SK-N-SH (cell line): ENCODE measurements at regions not wholly inside any gene's neighbourhood (a gene's known extent, or its start where the extent isn't known, plus 50 kb on each side); places are given as distances from the start of the nearest gene placed in this dataset.

Experiments used
- CTCF ChIA-PET: fragments of 300-600, 350-600 bp; formaldehyde crosslinking; extraction: SDS; loops from one replicate; lab custom pipeline; 2021; lab: Yijun Ruan, JAX
- POLR2A ChIA-PET: fragments of 350-600 bp; sonication (Branson Sonifier 250); formaldehyde crosslinking; extraction: SDS; loops from one replicate; lab custom pipeline; 2020; ENCODE audit warnings: antibody characterized with exemption, inconsistent platforms; lab: Yijun Ruan, JAX
- DNase-seq: peaks from one replicate; pipeline ENCODE4 v3.0.0; 2012
- H2AFZ ChIP-seq: fragments of 200-600 bp; sonication (generic); 2 replicates; pipeline ENCODE4 v1.8.1; 2016; ENCODE audit warnings: antibody characterized with exemption, mild to moderate bottlenecking, low read depth
- H3F3A ChIP-seq: fragments of 200-600 bp; sonication (generic); replicated peaks from 2 replicates; pipeline ENCODE3; 2016; ENCODE audit warnings: antibody characterized with exemption, mild to moderate bottlenecking; ENCODE audit not compliant: insufficient read depth
- H3K27ac ChIP-seq, 2 experiments: fragments of 200-500 bp in 1 of 2; fragments of 200-600 bp in 1 of 2; sonication (Bioruptor generic) in 1 of 2; sonication (generic), shearing (Covaris generic) in 1 of 2; 2 replicates each; pipeline versions ENCODE4 v1.5.1 to v1.6.1; 2014 to 2016; ENCODE audit warnings: low read depth in 2 of 2, inconsistent platforms in 1 of 2, low read length in 1 of 2, mild to moderate bottlenecking in 1 of 2, mixed read lengths in 1 of 2
- H3K27me3 ChIP-seq: fragments of 200-600 bp; sonication (generic), shearing (Covaris generic); 2 replicates; pipeline ENCODE4 v1.6.1; 2016; ENCODE audit warnings: mixed run types; ENCODE audit not compliant: insufficient read depth
- H3K36me3 ChIP-seq, 2 experiments: fragments of 200-500 bp in 1 of 2; fragments of 200-600 bp in 1 of 2; sonication (Bioruptor generic) in 1 of 2; sonication (generic) in 1 of 2; replicated peaks in 1 of 2; 2 replicates each; pipeline versions ENCODE3 to v1.5.1; 2014 to 2016; ENCODE audit warnings: low read length in 1 of 2, mild to moderate bottlenecking in 1 of 2; ENCODE audit not compliant: insufficient read depth in 2 of 2, control insufficient read depth in 1 of 2
- H3K4me1 ChIP-seq, 2 experiments: fragments of 200-500 bp in 1 of 2; fragments of 200-600 bp in 1 of 2; sonication (Bioruptor generic) in 1 of 2; sonication (generic), shearing (Covaris generic) in 1 of 2; 2 replicates each; pipeline versions ENCODE4 v1.5.1 to v1.6.1; 2014 to 2016; ENCODE audit warnings: low read depth in 1 of 2, low read length in 1 of 2, mixed run types in 1 of 2; ENCODE audit not compliant: insufficient read depth in 2 of 2, control insufficient read depth in 1 of 2
- H3K4me2 ChIP-seq: fragments of 200-600 bp; sonication (generic), shearing (Covaris generic); 2 replicates; pipeline ENCODE4 v1.6.1; 2017; ENCODE audit warnings: mixed run types
- H3K4me3 ChIP-seq, 2 experiments: fragments of 200-500 bp in 1 of 2; fragments of 200-600 bp in 1 of 2; sonication (Bioruptor generic) in 1 of 2; sonication (generic), shearing (Covaris generic) in 1 of 2; 2 replicates each; pipeline versions ENCODE4 v1.5.1 to v1.8.1; 2014 to 2016; ENCODE audit warnings: low read depth in 2 of 2, inconsistent platforms in 1 of 2, low read length in 1 of 2, mild to moderate bottlenecking in 1 of 2, mixed read lengths in 1 of 2, moderate library complexity in 1 of 2
- H3K79me2 ChIP-seq: fragments of 200-600 bp; sonication (generic); 2 replicates; pipeline ENCODE4 v1.8.1; 2017; ENCODE audit warnings: mild to moderate bottlenecking; ENCODE audit not compliant: insufficient read depth
- H3K9ac ChIP-seq: fragments of 200-600 bp; sonication (generic); 2 replicates; pipeline ENCODE4 v1.6.1; 2017; ENCODE audit warnings: mixed run types
- H3K9me2 ChIP-seq: fragments of 200-600 bp; sonication (generic); 2 replicates; pipeline ENCODE4 v1.6.1; 2017; ENCODE audit warnings: mixed run types
- H3K9me3 ChIP-seq: fragments of 200-600 bp; sonication (generic); 2 replicates; pipeline ENCODE4 v1.6.1; 2017; ENCODE audit warnings: mixed run types, mild to moderate bottlenecking, moderate library complexity
- H4K20me1 ChIP-seq: fragments of 200-600 bp; sonication (generic); 2 replicates; pipeline ENCODE4 v1.6.1; 2017; ENCODE audit warnings: mild to moderate bottlenecking, mixed run types; ENCODE audit not compliant: insufficient read depth
- CHD2 ChIP-seq: fragments of 150-350 bp; IDR thresholded peaks from 2 replicates; pipeline ENCODE4 v1.6.1; 2018; ENCODE audit warnings: low read length; ENCODE audit not compliant: partially characterized antibody
- CTCF ChIP-seq: fragments of 200-600 bp; sonication (generic); IDR thresholded peaks from 2 replicates; pipeline ENCODE4 v1.6.1; 2017; ENCODE audit warnings: antibody characterized with exemption, mild to moderate bottlenecking, moderate library complexity
- ELF1 ChIP-seq: IDR thresholded peaks from 2 replicates; pipeline ENCODE4 v1.4.0; 2012
- EP300 ChIP-seq, 2 experiments: IDR thresholded peaks; 2 replicates each; pipeline versions ENCODE4 v1.4.0 to v1.6.1; 2012; ENCODE audit warnings: borderline replicate concordance in 1 of 2, low read depth in 1 of 2, low read length in 1 of 2
- GABPA ChIP-seq: IDR thresholded peaks from 2 replicates; pipeline ENCODE4 v1.4.0; 2012; ENCODE audit warnings: low read depth, mild to moderate bottlenecking
- GATA2 ChIP-seq: sonication (generic); formaldehyde crosslinking; IDR thresholded peaks from 2 replicates; pipeline ENCODE4 v1.5.0; 2020; ENCODE audit warnings: mild to moderate bottlenecking, missing genetic modification reagents
- JUND ChIP-seq: IDR thresholded peaks from 2 replicates; pipeline ENCODE4 v1.4.0; 2012
- NRF1 ChIP-seq: IDR thresholded peaks from 2 replicates; pipeline ENCODE4 v1.6.1; 2012; ENCODE audit warnings: low read depth, mild to moderate bottlenecking, low read length
- RAD21 ChIP-seq: IDR thresholded peaks from 2 replicates; pipeline ENCODE4 v1.6.1; 2012; ENCODE audit warnings: mild to moderate bottlenecking, low read length
- RCOR1 ChIP-seq: fragments of 150-350 bp; IDR thresholded peaks from 2 replicates; pipeline ENCODE4 v1.6.1; 2017; ENCODE audit warnings: antibody characterized with exemption, low read length
- SIN3A ChIP-seq: IDR thresholded peaks from 2 replicates; pipeline ENCODE4 v1.6.1; 2012; ENCODE audit warnings: low read depth, mild to moderate bottlenecking, low read length, moderate library complexity, borderline replicate concordance
- TAF1 ChIP-seq: IDR thresholded peaks from 2 replicates; pipeline ENCODE4 v1.6.1; 2012; ENCODE audit warnings: low read depth, mild to moderate bottlenecking, low read length, moderate library complexity, borderline replicate concordance
- ZBTB33 ChIP-seq: IDR thresholded peaks from 2 replicates; pipeline ENCODE4 v1.4.0; 2012; ENCODE audit warnings: low read depth, borderline replicate concordance
- WGBS: methylation state at CpG from one replicate; pipeline ENCODE4 v1.1.6; 2017; ENCODE audit warnings: low lambda C conversion rate; 5-methylcytosine and 5-hydroxymethylcytosine counted together
- TF ChIP-seq, protein P1 (sequence below): fragments of 150-350 bp; IDR thresholded peaks from 2 replicates; pipeline ENCODE4 v1.6.1; 2016; ENCODE audit warnings: mild to moderate bottlenecking, low read depth, low read length
- TF ChIP-seq, protein P2 (sequence below): IDR thresholded peaks from 2 replicates; pipeline ENCODE4 v1.4.0; 2012; ENCODE audit warnings: low read depth, borderline replicate concordance
- TF ChIP-seq, protein P3 (sequence below): IDR thresholded peaks from 2 replicates; pipeline ENCODE4 v1.4.0; 2012; ENCODE audit warnings: low read depth
- TF ChIP-seq, protein P4 (sequence below): IDR thresholded peaks from 2 replicates; pipeline ENCODE4; 2012
- TF ChIP-seq, protein P5 (sequence below): IDR thresholded peaks from 2 replicates; pipeline ENCODE4 v1.6.1; 2012; ENCODE audit warnings: mild to moderate bottlenecking, low read depth, low read length, moderate library complexity
- TF ChIP-seq, protein P6 (sequence below): fragments of 150-350 bp; IDR thresholded peaks from 2 replicates; pipeline ENCODE4 v1.6.1; 2017; ENCODE audit warnings: antibody characterized with exemption, low read length, low read depth, borderline replicate concordance

- Histone ChIP-seq H3K4me1 (no peaks in the 10 kb centered on the region), H3K4me2 (no peak overlapping the region), H3K36me3 (no peaks in the 10 kb centered on the region), H3K27ac (no peak overlapping the region), H3K79me2 (no peaks in the 10 kb centered on the region), H3K27me3 (no peaks in the 10 kb centered on the region), H3F3A (no peaks in the 10 kb centered on the region), H3K9me2 (no peaks in the 10 kb centered on the region), H3K4me3 (no peak overlapping the region), H4K20me1 (no peaks in the 10 kb centered on the region), H2AFZ (no peak overlapping the region), H3K9ac (no peak overlapping the region), H3K9me3 (peaks cover under 1% of the 10 kb centered on the region; the same call in 1 of the 2 replicates)
- ChIA-PET POLR2A (no interaction called here), CTCF (no interaction called here)
- DNase-seq: no peak
- TF ChIP-seq ZBTB33 (no peak), SIN3A (no peak), GATA2 (no peak), ELF1 (no peak), GABPA (no peak), CTCF (no peak), CHD2 (no peak), NRF1 (no peak), JUND (no peak), TAF1 (no peak), RCOR1 (no peak), RAD21 (no peak), EP300 (IDR thresholded peaks at IDR 0.05; ENCODE audit: borderline replicate concordance in 1 of 2, low read depth in 1 of 2, low read length in 1 of 2) (no peak)
- TF ChIP-seq, protein P1, sequence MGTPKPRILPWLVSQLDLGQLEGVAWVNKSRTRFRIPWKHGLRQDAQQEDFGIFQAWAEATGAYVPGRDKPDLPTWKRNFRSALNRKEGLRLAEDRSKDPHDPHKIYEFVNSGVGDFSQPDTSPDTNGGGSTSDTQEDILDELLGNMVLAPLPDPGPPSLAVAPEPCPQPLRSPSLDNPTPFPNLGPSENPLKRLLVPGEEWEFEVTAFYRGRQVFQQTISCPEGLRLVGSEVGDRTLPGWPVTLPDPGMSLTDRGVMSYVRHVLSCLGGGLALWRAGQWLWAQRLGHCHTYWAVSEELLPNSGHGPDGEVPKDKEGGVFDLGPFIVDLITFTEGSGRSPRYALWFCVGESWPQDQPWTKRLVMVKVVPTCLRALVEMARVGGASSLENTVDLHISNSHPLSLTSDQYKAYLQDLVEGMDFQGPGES: no peak
- TF ChIP-seq, protein P2, sequence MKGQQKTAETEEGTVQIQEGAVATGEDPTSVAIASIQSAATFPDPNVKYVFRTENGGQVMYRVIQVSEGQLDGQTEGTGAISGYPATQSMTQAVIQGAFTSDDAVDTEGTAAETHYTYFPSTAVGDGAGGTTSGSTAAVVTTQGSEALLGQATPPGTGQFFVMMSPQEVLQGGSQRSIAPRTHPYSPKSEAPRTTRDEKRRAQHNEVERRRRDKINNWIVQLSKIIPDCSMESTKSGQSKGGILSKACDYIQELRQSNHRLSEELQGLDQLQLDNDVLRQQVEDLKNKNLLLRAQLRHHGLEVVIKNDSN: no peak
- TF ChIP-seq, protein P3, sequence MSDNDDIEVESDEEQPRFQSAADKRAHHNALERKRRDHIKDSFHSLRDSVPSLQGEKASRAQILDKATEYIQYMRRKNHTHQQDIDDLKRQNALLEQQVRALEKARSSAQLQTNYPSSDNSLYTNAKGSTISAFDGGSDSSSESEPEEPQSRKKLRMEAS: no peak
- TF ChIP-seq, protein P4, sequence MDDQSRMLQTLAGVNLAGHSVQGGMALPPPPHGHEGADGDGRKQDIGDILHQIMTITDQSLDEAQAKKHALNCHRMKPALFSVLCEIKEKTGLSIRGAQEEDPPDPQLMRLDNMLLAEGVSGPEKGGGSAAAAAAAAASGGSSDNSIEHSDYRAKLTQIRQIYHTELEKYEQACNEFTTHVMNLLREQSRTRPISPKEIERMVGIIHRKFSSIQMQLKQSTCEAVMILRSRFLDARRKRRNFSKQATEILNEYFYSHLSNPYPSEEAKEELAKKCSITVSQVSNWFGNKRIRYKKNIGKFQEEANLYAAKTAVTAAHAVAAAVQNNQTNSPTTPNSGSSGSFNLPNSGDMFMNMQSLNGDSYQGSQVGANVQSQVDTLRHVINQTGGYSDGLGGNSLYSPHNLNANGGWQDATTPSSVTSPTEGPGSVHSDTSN: no peak
- TF ChIP-seq, protein P5, sequence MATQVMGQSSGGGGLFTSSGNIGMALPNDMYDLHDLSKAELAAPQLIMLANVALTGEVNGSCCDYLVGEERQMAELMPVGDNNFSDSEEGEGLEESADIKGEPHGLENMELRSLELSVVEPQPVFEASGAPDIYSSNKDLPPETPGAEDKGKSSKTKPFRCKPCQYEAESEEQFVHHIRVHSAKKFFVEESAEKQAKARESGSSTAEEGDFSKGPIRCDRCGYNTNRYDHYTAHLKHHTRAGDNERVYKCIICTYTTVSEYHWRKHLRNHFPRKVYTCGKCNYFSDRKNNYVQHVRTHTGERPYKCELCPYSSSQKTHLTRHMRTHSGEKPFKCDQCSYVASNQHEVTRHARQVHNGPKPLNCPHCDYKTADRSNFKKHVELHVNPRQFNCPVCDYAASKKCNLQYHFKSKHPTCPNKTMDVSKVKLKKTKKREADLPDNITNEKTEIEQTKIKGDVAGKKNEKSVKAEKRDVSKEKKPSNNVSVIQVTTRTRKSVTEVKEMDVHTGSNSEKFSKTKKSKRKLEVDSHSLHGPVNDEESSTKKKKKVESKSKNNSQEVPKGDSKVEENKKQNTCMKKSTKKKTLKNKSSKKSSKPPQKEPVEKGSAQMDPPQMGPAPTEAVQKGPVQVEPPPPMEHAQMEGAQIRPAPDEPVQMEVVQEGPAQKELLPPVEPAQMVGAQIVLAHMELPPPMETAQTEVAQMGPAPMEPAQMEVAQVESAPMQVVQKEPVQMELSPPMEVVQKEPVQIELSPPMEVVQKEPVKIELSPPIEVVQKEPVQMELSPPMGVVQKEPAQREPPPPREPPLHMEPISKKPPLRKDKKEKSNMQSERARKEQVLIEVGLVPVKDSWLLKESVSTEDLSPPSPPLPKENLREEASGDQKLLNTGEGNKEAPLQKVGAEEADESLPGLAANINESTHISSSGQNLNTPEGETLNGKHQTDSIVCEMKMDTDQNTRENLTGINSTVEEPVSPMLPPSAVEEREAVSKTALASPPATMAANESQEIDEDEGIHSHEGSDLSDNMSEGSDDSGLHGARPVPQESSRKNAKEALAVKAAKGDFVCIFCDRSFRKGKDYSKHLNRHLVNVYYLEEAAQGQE: no peak
- TF ChIP-seq, protein P6, sequence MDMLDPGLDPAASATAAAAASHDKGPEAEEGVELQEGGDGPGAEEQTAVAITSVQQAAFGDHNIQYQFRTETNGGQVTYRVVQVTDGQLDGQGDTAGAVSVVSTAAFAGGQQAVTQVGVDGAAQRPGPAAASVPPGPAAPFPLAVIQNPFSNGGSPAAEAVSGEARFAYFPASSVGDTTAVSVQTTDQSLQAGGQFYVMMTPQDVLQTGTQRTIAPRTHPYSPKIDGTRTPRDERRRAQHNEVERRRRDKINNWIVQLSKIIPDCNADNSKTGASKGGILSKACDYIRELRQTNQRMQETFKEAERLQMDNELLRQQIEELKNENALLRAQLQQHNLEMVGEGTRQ: no peak
- 27% methylated on average over 5 of the region's 9 CpGs for WGBS
Measured at GRCh38 chr7:51899611-51900010, 583.0 kb upstream of the COBL start.
